HG03095 (cell line): ENCODE measurements at regions not wholly inside any gene's neighbourhood (a gene's known extent, or its start where the extent isn't known, plus 50 kb on each side); places are given as distances from the start of the nearest gene placed in this dataset.
"Not testable (repeated sequence)": the region's sequence is repeated elsewhere in the genome, so short reads cannot be mapped to it uniquely, and the experiment has no call there.

ENCODE experiments used
- ATAC-seq: cut with Tn5 transposase; IDR thresholded peaks from one replicate; pipeline ENCODE4 v1.9.1; 2021; ENCODE audit warnings: moderate library complexity; ENCODE audit not compliant: unreplicated experiment

GRCh38 chr1:118578276-118578675, 393.2 kb upstream of the SPAG17 start:
- ATAC-seq = no peak

GRCh38 chr1:118575060-118575459, 390.0 kb upstream of the SPAG17 start:
- ATAC-seq = no peak

GRCh38 chr1:118564961-118565703, 380.1 kb upstream of the SPAG17 start:
- no peak for ATAC-seq

GRCh38 chr1:118563981-118564951, 379.2 kb upstream of the SPAG17 start:
- peak; percentile 61 for ATAC-seq

- ATAC-seq = no peak
These were observed 373.9 kb upstream of the SPAG17 start for GRCh38 chr1:118558933-118559332.

- no peak for ATAC-seq
These were observed 371.9 kb upstream of the SPAG17 start for GRCh38 chr1:118556936-118557335.

- ATAC-seq = no peak
These were observed 370.6 kb upstream of the SPAG17 start for GRCh38 chr1:118555638-118556037.

GRCh38 chr1:118535901-118536300, 350.9 kb upstream of the SPAG17 start:
- no peak for ATAC-seq

- not testable (repeated sequence) for ATAC-seq
These were observed 326.9 kb upstream of the SPAG17 start for GRCh38 chr1:118511922-118512321.

- no peak for ATAC-seq
These were observed 319.8 kb upstream of the SPAG17 start for GRCh38 chr1:118504867-118505266.

- ATAC-seq = no peak
These were observed 319.2 kb upstream of the SPAG17 start for GRCh38 chr1:118504221-118504644.

GRCh38 chr1:118503752-118504151, 318.7 kb upstream of the SPAG17 start:
- no peak for ATAC-seq

- ATAC-seq = no peak
These were observed 310.0 kb upstream of the SPAG17 start for GRCh38 chr1:118494998-118495397.

GRCh38 chr1:118488787-118489186, 303.8 kb upstream of the SPAG17 start:
- ATAC-seq = no peak

GRCh38 chr1:118487932-118488331, 302.9 kb upstream of the SPAG17 start:
- no peak for ATAC-seq

- no peak for ATAC-seq
These were observed 302.1 kb upstream of the SPAG17 start for GRCh38 chr1:118487091-118487490.

- ATAC-seq = no peak
These were observed 301.2 kb upstream of the SPAG17 start for GRCh38 chr1:118486199-118486598.

GRCh38 chr1:118485757-118486156, 300.7 kb upstream of the SPAG17 start:
- ATAC-seq = no peak

- ATAC-seq = no peak
These were observed 299.9 kb upstream of the SPAG17 start for GRCh38 chr1:118484893-118485292.

GRCh38 chr1:118483245-118484006, 298.4 kb upstream of the SPAG17 start:
- ATAC-seq = no peak

GRCh38 chr1:118481126-118481525, 296.1 kb upstream of the SPAG17 start:
- ATAC-seq = no peak
